DMS53 treated with DMSO at 0.1 percent for 48 hours (cell line): ENCODE measurements at regions not wholly inside any gene's neighbourhood (a gene's known extent, or its start where the extent isn't known, plus 50 kb on each side); places are given as distances from the start of the nearest gene placed in this dataset.

ENCODE experiments used
- DNase-seq: peaks from one replicate; lab custom pipeline; 2025; ENCODE audit not compliant: unreplicated experiment; lab: John Stamatoyannopoulos, UW

GRCh38 chr1:204736836-204737235 is 51.3 kb upstream of the LRRN2 start:
- DNase-seq: peak; percentile 58

- no peak for DNase-seq
These were observed 53.0 kb upstream of the LRRN2 start for GRCh38 chr1:204738506-204738905.

GRCh38 chr1:204740354-204740753 is 54.8 kb upstream of the LRRN2 start:
- DNase-seq: no peak

- no peak for DNase-seq
These were observed 55.9 kb upstream of the LRRN2 start for GRCh38 chr1:204741440-204741839.

- DNase-seq: no peak
These were observed 57.2 kb upstream of the LRRN2 start for GRCh38 chr1:204742676-204743251.

- no peak for DNase-seq
These were observed 58.7 kb upstream of the LRRN2 start for GRCh38 chr1:204744107-204744779.

GRCh38 chr1:204746838-204747442 is 61.4 kb upstream of the LRRN2 start:
- peak; percentile 61 for DNase-seq

GRCh38 chr1:204751480-204751879 is 65.9 kb upstream of the LRRN2 start:
- no peak for DNase-seq

GRCh38 chr1:204751883-204752687 is 66.5 kb upstream of the LRRN2 start:
- DNase-seq: no peak

- no peak for DNase-seq
These were observed 67.1 kb upstream of the LRRN2 start for GRCh38 chr1:204752688-204753040.

- DNase-seq: no peak
These were observed 69.3 kb upstream of the LRRN2 start for GRCh38 chr1:204754821-204755220.

GRCh38 chr1:204756349-204756748 is 70.8 kb upstream of the LRRN2 start:
- no peak for DNase-seq

GRCh38 chr1:204756811-204757210 is 71.3 kb upstream of the LRRN2 start:
- no peak for DNase-seq

GRCh38 chr1:204758601-204759000 is 73.1 kb upstream of the LRRN2 start:
- DNase-seq: no peak

- no peak for DNase-seq
These were observed 74.8 kb upstream of the LRRN2 start for GRCh38 chr1:204760350-204760749.

- DNase-seq: no peak
These were observed 75.2 kb upstream of the LRRN2 start for GRCh38 chr1:204760757-204761156.

- DNase-seq: peak; percentile 92
These were observed 78.4 kb upstream of the LRRN2 start for GRCh38 chr1:204763773-204764427.

GRCh38 chr1:204769997-204770396 is 84.5 kb upstream of the LRRN2 start:
- DNase-seq: no peak

GRCh38 chr1:204771358-204771757 is 85.8 kb upstream of the LRRN2 start:
- DNase-seq: no peak

- no peak for DNase-seq
These were observed 87.7 kb upstream of the LRRN2 start for GRCh38 chr1:204773246-204773645.

- DNase-seq: no peak
These were observed 90.0 kb upstream of the LRRN2 start for GRCh38 chr1:204775546-204775945.
